ENCODE measurements at regions not wholly inside any gene's neighbourhood (a gene's known extent, or its start where the extent isn't known, plus 50 kb on each side); places are given as distances from the start of the nearest gene placed in this dataset.

GRCh38 chr5:136642976-136643375 lies 277.6 kb upstream of the TRPC7 start:
- H3K4me1 Mint-ChIP-seq (ENCODE audit: low read depth, unreplicated experiment): no peaks in the 10 kb centered on the region
- peaks cover 1% of the 10 kb centered on the region; the same call in 1 of the 2 replicates for H3K27me3 ChIP-seq (replicated peaks; ENCODE audit: control insufficient read depth, insufficient read depth, low read length)
- peaks cover 4% of the 10 kb centered on the region for H3K27me3 Mint-ChIP-seq (ENCODE audit: insufficient read depth, unreplicated experiment)
- CTCF ChIA-PET: no interaction called here
- H3K36me3 Mint-ChIP-seq (ENCODE audit: insufficient read depth, unreplicated experiment): no peaks in the 10 kb centered on the region
- no peaks in the 10 kb centered on the region for H3K9me3 ChIP-seq
- POLR2A ChIA-PET: no interaction called here
- intact Hi-C loops (cut with micrococcal nuclease; ENCODE audit: unreplicated experiment): no loop called here
- no TSS peak for BruUV-seq (replicated peaks)
- no peak overlapping the region for H3K27ac Mint-ChIP-seq (ENCODE audit: unreplicated experiment)
- no peak overlapping the region for H3K4me3 Mint-ChIP-seq (ENCODE audit: unreplicated experiment)
- no peaks in the 10 kb centered on the region for H3K36me3 ChIP-seq (ENCODE audit: control insufficient read depth, insufficient read depth, low read length)
- no peak for TF ChIP-seq CTCF (IDR thresholded peaks at IDR 0.05; ENCODE audit: insufficient read depth in 1 of 2, low read depth in 1 of 2, low read length in 1 of 2, severe bottlenecking in 1 of 2, unreplicated experiment in 1 of 2)
- no peak overlapping the region for H3K4me3 ChIP-seq (ENCODE audit: low read depth, low read length)
- no peak for DNase-seq
- H3K9me3 Mint-ChIP-seq (ENCODE audit: unreplicated experiment): no peaks in the 10 kb centered on the region
- H3K4me1 ChIP-seq: no peaks in the 10 kb centered on the region

DNA sequence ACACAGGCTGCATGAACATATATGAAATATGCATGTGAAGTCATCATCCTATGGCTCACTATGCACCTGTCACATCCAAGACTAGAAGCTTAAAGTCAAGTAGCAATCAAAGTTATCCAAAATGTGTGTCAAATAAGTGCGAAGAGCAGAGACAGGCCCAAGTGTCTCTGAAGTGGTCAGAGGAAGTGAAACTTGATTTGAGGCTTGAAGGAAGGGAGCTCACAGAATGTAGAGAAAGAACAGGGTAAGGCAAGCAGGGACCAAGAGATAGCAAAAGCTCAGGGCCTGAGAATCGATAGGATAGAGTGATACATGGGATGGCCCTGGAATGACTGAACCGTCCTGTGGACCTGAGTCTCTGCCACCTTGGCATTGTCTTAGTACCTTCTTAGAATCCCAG lies 274.3 kb upstream of the TRPC7 start:
- Histone ChIP-seq H3K27me3 (replicated peaks; ENCODE audit: control insufficient read depth, insufficient read depth, low read length) (peaks cover 1% of the 10 kb centered on the region; the same call in 1 of the 2 replicates), H3K4me3 (ENCODE audit: low read depth, low read length) (no peak overlapping the region), H3K36me3 (ENCODE audit: control insufficient read depth, insufficient read depth, low read length) (no peaks in the 10 kb centered on the region), H3K4me1 (no peaks in the 10 kb centered on the region), H3K9me3 (no peaks in the 10 kb centered on the region)
- Mint-ChIP-seq H3K27ac (ENCODE audit: unreplicated experiment) (no peak overlapping the region), H3K4me3 (ENCODE audit: unreplicated experiment) (no peak overlapping the region), H3K4me1 (ENCODE audit: low read depth, unreplicated experiment) (no peaks in the 10 kb centered on the region), H3K9me3 (ENCODE audit: unreplicated experiment) (no peaks in the 10 kb centered on the region), H3K36me3 (ENCODE audit: insufficient read depth, unreplicated experiment) (no peaks in the 10 kb centered on the region), H3K27me3 (ENCODE audit: insufficient read depth, unreplicated experiment) (peaks cover 6% of the 10 kb centered on the region)
- CTCF ChIA-PET: interaction anchor here (1.7 kb wide), 1 partner anchor 130 kb away, joined by 4 read pairs; no protein-coding TSS in a partner anchor
- intact Hi-C loops (cut with micrococcal nuclease; ENCODE audit: unreplicated experiment): no loop called here
- TF ChIP-seq CTCF (IDR thresholded peaks at IDR 0.05; ENCODE audit: insufficient read depth in 1 of 2, low read depth in 1 of 2, low read length in 1 of 2, severe bottlenecking in 1 of 2, unreplicated experiment in 1 of 2): no peak
- POLR2A ChIA-PET: no interaction called here
- DNase-seq: no peak
- no TSS peak for BruUV-seq (replicated peaks)

GRCh38 chr5:136638084-136638483 lies 272.7 kb upstream of the TRPC7 start:
- BruUV-seq (replicated peaks): no TSS peak
- CTCF ChIA-PET: interaction anchor here (0.9 to 1.5 kb wide), 3 partner anchors 48 to 387 kb away, joined by 3 to 15 read pairs (median 13); no protein-coding TSS in a partner anchor
- Histone ChIP-seq H3K4me3 (ENCODE audit: low read depth, low read length) (no peak overlapping the region), H3K4me1 (no peaks in the 10 kb centered on the region), H3K36me3 (ENCODE audit: control insufficient read depth, insufficient read depth, low read length) (no peaks in the 10 kb centered on the region), H3K27me3 (replicated peaks; ENCODE audit: control insufficient read depth, insufficient read depth, low read length) (peaks cover 1% of the 10 kb centered on the region; the same call in 1 of the 2 replicates), H3K9me3 (no peaks in the 10 kb centered on the region)
- DNase-seq: no peak
- H3K4me3 Mint-ChIP-seq (ENCODE audit: unreplicated experiment): no peak overlapping the region
- H3K9me3 Mint-ChIP-seq (ENCODE audit: unreplicated experiment): no peaks in the 10 kb centered on the region
- no peaks in the 10 kb centered on the region for H3K36me3 Mint-ChIP-seq (ENCODE audit: insufficient read depth, unreplicated experiment)
- peak in 1 of 2 experiments; percentile 32 for TF ChIP-seq CTCF (IDR thresholded peaks at IDR 0.05; ENCODE audit: insufficient read depth in 1 of 2, low read depth in 1 of 2, low read length in 1 of 2, severe bottlenecking in 1 of 2, unreplicated experiment in 1 of 2)
- no peaks in the 10 kb centered on the region for H3K4me1 Mint-ChIP-seq (ENCODE audit: low read depth, unreplicated experiment)
- intact Hi-C loops (cut with micrococcal nuclease; ENCODE audit: unreplicated experiment): loop anchor here (1.0 kb wide), 2 partner anchors 48 to 132 kb away; no protein-coding TSS in a partner anchor
- peaks cover 6% of the 10 kb centered on the region for H3K27me3 Mint-ChIP-seq (ENCODE audit: insufficient read depth, unreplicated experiment)
- POLR2A ChIA-PET: interaction anchor here (0.6 kb wide), 1 partner anchor 1195 kb away, joined by 4 read pairs; no protein-coding TSS in a partner anchor
- no peak overlapping the region for H3K27ac Mint-ChIP-seq (ENCODE audit: unreplicated experiment)

Measured in Caco-2 (cell line).